Medulla oblongata (tissue), 1 donor: ENCODE measurements at regions not wholly inside any gene's neighbourhood (a gene's known extent, or its start where the extent isn't known, plus 50 kb on each side); places are given as distances from the start of the nearest gene placed in this dataset.
A peak's percentile ranks its signal among the peaks of the same experiment; 100 is the strongest.

Experiments used
- DNase-seq: peaks from one replicate; pipeline ENCODE4 v3.0.0-alpha.2; 2015; ENCODE audit errors: extremely low spot score

DNA sequence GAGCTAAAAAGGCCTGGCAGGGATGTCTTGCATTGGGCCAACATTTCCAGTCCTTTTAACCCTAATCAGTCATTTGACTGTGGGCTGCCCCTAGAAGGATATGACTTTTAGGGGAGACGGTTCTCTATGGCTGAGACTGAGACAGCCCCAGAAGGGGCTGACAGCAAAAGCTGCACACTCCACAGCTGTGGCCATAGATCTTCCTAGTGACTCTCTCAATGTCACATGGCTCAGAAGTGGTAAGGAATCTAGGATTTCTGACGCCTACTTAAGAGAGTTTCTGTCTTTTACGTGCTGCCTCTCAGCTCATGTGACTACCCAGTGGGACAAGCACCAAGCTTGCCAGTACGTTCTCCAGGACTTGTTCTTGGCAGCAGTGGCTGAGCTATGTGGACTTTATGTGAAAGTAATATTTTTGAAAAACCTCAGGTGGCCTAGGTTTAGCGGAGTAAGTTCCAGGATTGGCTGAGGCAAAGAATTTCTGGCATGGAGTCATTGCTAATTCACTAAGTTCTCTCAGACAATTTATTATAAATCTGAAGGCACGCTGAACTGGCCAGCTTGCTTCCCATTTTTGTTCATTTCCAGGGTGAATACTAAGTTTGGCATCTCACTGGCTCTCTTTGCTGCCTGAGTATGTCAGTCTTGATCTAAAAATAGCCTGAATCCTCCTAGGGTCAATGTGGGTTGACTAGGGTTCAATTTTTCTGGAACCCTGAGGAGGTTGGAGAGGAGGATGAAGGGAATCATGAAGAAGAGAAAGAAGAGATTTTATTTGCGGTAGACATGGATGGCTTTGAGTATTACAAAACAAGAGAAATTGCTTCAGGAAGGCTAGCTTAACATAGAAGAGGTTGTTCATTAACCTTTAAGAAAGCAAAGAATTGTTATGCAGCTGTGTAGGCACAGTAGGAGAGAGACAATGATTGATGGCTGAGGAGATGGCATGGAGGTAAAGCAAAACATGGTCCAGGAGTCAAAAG, 271.8 kb downstream of the AEBP2 start:
- peak; percentile 56 for DNase-seq

DNA sequence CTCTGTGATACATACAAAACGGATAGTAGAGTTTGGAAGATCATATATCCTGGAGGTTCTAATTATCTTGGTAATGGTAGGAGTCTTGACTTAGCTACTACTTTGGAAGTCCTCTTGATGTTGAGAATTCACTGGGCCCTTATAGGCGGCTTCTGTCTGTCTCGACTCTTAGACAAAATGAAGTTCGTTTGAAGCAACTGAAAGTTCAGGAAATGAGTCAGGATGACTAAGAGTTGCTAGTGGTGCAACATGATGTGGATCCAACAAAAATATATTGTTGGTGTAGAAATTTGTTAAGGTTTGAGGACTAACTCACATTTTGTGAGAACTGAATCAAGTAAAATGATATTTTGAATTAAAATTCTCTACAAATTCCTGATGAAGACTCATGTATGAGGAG, 272.7 kb downstream of the AEBP2 start:
- no peak for DNase-seq

DNA sequence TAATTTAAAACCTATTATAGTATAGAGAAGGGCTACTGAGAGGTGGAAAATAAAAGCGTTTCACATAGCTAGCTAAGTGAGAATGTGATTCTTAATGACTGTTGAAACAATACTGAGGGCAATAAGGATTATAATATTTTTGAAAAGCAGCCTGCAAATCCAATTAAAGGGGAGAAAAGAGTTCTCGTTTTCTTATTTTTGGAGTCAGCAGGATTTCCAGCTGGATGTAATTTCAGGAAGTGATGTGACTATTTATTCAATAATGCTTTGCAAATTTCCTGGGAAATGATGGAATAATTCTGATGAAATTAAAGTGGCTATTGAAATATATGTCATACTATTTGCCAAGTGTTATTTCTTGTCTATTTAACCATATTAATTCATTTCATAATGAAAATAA, 279.1 kb downstream of the AEBP2 start:
- no peak for DNase-seq

DNA sequence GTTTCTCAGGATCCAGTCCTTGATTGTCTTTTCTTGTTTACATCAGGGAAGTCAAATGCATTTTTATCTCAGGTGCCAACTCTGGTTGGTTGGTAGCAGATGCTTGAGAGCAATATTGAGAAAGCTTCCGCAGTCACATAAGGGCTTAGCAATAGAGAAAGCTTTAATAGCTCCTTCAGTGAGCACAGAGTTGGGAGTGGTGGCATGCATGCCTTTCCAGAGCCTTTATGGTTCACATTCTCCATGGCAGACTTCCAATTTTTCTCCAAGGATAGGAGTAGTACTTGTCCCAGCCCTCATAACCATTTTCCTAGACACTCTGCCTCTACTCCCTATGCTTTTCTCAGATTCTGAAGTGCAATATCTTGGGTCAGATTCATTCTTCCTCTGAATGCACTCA, 280.4 kb downstream of the AEBP2 start:
- DNase-seq: no peak

DNA sequence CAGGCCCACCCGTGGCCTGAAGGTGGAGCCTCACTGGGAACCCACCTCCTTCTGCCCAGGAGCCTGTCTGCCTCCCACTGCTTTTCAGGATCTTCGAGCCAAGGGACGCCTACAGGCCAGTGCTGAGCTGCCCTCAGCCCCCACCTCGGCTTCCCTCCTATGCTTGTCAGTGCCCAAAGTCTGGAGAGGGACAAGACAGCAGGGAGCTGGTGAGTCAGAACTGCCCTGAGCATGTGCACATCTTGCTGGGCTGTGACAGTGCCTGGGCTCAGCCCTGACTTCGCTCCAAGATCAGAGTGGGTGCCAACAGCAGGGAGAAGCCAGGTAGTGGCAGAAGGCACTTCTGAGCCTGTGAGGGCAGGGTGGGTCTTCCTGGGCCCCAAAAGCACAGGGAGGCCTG, 286.8 kb downstream of the AEBP2 start:
- no peak for DNase-seq

DNA sequence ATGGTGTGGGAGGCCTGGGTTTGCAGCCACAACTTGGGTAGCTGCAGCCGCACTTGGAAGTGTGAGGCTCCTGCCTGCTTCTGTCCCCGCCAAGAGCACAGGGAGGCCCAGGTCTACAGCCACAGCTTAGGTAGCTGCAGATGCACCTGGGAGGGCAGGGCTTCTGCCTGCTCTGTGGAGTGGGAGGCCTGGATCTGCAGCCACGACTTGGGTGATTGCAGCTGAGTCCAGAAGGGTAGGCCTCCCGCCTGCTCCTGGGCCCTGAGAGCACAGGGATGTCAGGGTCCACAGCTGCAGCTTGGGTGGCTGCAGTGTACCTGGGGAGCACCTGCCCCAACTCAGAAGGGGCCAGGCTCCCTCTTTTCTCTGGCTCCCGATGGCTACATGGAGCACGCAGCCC, 287.3 kb downstream of the AEBP2 start:
- no peak for DNase-seq

DNA sequence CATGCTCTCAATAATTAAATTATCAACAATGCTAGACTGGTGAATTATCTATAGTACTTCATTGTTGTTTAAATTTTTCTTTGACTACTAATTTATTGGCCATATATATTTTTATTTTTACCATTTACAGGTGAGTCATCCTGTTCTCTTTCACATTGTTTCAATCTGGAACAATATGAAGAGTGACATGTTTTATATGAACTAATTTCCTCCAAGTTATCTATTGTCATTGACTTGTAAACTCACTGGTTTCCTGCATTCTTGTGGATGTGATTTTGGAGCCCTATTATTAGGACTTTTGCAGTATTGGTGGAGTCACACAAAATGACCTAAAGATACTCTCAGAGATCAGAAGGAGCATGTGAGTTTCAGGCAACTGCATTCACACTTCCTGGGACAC, 297.7 kb downstream of the AEBP2 start:
- DNase-seq: no peak

DNA sequence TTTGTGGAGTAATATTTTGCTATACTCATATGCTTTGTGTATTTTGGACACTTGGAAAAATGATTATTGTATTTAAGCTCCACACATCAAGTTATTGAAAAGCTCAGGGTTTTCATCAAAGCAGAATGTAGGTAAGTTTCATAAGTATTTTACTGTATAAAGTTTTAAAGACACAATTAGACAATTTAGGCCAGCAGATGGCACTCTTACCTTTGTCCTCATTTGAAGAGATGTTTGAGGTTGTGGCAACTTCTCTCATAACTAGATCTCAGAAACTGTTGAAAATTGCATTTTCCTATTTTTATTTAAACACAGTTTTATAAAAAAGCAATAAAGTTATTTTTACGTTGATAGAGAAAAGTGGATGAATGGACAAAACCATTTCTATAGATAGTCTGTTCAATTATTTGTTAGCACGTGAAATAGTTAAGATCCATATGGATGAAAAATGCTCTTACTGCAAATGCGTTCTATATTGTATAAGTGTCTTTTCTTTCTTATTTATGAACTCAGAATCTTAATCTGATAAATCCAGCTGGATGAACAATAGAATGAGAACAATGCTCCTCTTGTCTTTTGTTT, 300.0 kb downstream of the AEBP2 start:
- peak; percentile 86 for DNase-seq

DNA sequence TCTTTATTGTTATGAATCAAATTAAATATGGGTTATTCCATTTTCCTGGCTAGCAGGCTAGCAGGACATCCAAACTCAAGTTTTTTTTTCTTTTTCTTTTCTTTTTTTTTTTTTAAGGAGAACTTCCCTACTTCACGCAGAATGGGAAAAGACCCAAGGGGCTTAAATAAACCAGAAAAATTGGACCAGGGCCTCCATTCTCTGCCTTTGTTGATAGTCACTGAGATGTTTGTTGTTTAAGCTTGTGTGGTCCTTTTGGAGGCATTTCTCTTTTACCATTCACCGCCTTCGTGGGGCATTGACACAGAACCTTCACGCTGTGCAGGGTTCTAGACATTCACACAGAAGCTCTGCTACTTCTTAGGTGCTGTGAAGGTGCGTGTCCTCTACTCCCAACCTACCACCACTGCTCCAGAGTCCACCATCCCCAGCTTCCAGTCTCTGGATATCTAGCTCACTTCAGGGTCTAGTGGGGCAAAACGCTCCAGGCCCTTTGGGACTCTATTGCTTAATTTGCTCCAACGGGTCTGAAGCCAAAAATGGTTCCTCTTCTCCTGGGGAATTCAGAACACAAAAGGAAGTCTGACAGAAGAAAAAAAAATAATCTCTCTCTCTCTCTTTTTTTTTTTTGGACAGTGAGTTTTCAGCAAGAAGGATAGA, 301.3 kb downstream of the AEBP2 start:
- no peak for DNase-seq

DNA sequence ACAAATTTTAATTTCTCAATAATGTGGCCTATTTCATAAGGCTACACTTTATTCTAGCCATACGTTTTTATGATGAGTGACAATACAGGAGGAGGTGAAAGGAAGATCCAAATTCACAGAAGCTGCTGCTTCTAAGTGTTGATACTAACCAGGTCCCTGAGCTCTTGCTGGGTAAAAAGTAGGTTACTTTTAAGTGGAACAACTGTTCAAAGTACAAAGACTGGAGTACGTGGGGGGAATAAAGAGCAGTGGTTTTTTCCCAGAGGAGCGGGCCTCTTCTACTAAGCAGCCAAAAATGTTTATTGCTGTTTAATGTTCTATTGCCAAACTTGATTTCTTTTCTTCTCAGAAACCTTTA, 301.8 kb downstream of the AEBP2 start:
- DNase-seq: peak; percentile 30

DNA sequence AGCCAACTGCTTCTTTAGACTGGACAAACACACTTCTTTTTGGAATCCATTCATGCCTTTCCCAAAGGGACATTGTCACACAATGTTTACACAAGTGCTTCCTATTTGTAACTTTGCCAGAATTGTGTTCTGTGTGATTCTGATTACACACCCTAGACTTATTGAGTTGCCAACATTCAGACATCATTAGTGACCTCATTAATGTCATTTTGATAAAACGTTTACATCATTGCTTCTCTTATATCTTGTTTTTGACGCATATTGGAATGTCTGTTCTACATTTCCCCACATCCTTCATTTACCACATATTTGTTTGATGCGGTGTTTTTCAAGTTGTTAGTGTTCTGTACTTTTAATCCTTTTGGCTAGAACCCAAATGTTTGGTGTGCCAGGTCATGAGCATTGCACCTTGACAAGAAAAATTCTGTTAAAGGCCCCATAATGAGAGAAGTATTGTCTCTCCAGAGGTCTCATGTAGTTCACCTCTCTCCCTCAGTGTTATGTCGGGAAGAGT, 305.5 kb downstream of the AEBP2 start:
- DNase-seq: peak; percentile 21

DNA sequence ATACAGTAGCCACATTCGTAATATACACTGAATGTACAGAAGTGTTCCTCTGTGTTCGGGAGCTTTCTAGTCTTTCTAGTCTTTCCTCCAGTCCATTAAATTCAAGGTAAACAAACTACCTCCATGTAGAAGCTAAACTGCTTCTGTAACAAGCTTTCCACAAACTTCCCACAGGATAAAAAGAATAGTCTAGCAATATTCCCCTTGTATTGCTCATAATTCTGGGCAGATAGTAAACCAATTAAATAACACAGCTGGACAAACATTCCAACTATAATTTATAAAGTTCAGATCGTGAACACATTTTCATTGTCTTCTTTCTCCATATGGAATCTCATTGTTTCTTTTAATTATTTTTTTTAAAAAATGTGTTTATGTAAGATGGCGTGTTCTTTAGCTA, 307.2 kb downstream of the AEBP2 start:
- DNase-seq: no peak

DNA sequence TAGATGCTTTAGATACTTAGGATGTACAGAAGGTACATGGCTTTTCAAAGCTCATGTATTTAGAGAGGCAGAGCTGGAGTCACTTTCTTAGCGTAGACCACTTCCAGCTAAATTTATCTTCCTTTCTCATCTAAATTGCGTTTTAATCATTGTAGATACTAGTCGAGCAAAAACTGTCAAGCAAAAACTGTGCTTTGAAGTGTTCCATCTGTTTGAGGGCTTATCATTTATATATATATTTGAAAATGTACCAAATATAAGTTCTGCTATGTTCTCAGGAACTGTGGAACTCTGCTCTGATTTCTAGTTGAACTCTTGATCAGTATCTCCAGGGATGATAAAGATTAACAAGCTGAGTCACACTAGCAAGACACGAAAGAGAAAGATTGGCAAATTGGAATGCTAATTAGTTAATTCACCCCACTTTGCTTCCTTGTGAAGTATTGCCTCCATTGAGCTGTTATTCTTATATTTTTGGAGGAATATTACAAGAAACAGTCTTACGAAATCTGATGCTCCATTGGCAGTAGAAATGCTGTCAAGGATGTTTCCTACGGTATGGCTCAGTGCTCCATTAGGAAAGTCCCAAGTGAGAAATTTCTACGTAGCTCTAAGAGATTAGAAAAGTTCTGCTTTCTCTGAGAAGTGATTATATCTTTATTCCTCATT, 310.7 kb downstream of the AEBP2 start:
- no peak for DNase-seq

DNA sequence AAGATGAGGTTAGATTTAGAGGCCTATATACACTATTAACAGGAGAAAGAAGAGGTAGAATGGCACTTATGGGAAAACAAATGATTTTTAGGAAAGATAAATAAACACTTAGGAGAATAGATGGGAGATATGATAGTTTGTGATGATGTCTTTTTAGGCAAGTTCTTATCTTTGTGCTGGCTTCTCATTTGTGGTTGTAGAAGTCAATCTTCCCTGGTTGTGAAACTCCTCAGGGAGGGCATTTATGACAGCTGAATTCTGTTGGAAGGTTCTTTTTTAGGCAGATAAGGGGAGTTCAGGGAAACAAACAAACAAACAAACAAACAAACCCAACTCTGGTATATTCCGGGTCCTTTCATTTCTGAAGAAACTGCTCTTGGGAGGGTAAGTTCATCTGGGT, 311.8 kb downstream of the AEBP2 start:
- no peak for DNase-seq

DNA sequence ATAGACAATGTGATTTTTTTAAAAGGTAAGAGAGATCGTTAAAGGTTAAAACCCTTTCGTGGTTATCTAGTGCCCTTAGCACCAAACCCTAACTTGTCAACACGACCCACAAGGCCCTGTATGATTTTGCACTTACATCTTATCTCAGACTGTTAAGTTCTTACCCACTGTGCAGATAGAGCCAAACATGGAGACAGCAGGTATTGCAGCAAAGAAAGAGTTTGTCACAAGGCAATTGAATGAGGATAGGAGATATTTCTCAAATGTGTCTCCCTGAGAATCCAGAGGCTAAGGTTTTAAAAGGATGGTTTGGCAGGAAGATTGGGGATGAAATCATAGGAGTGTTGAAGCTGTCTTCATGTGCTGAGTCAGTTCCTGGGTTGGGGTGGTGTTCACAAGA, 313.4 kb downstream of the AEBP2 start:
- DNase-seq: no peak

DNA sequence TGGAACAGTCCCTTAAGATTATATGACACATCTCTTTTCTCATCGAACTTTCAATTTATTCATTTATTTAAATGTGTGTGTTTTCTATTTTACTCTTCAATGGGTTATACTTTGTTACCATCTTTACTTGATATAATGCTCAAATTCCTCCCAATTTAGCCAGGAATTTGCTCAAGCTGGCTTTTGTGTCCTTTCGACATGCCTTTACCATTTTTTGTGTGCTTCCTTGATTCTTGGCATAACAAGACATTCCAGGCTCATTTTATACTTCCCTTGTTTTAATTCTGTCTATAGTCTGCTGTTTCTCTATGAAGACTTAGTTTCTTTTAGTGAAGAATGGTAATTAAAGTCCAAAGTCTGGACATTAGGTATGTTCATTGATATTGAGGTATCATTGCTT, 315.8 kb downstream of the AEBP2 start:
- no peak for DNase-seq

DNA sequence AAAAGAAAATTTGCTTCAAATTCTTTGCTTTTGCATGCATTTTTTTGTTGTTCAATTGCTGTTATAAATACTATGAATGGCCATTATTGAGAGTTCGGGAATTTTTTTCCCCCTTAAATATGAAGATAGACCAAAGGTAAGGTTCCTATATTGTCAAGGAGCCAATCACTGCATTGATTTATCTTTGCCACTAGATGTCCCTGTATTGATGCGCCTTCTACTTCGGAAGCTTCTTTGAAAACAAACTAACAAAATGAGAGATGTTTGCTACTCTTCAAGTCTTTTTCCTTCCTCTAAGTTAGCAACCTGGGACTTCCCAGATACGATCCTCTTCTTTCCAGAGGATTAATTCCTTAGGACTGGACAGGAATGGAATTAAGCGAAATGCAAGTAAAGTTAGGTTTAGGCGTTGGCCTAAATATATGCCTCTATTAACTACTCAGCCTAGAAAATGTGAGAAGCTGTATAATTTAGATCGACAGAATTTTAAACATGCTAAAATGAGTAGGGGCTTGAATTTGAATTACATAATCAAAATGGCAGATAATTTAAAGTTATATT, 318.1 kb downstream of the AEBP2 start:
- DNase-seq: peak; percentile 25

DNA sequence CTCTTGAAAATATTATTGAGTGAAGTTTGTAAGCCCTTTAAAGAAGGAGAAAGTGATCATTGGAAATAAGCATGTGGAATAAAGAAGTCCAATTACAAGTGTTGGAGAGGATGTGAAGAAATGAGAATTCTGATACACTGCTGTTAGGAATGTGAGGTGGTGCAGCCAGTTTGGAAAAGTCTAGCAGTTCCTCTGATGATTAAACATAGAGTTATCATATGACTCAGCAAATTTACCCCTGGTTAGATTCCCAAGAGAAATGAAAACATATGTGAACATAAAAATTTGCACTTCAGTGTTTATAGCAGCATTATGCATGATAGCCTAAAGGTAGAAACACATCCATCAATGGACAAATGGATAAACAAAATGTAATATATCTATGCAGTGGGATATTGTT, 319.9 kb downstream of the AEBP2 start:
- DNase-seq: no peak

DNA sequence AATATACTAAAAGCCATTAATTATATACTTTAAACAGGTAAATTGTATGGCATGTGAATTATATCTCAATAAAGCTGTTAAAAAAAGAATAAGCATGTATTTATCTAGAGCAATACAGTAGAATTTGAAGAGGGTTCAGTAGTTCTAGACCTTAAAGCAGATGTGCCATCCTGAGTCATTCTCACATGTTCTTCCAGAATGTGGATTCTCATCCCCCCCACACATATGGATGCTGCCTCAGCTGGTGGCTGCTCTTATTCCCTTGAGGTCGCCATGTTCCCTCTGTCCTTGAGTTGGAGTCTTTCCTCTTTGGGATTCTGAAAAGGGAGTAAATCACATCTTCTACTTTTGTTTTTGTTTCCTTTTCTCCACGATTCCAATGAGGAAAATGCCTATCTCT, 321.3 kb downstream of the AEBP2 start:
- DNase-seq: no peak

DNA sequence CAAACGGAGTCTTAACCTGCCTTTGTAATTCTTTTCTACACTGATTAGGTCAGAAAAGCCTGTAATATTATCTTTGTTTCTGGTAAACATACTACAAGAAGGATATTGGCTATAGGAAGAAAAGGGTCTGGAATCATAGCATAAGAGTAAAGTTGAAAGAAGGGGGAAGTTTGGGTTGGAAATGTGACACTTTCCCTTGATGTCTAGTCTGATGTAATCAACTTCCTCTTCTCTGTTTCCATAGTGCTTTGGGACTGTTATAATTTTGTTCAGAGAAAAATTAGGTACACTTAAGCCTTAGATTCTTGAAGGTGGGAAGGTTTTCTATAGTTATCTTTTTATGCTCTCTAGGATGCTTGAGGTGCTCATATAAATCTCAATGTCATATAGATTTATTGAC, 322.2 kb downstream of the AEBP2 start:
- peak; percentile 48 for DNase-seq

DNA sequence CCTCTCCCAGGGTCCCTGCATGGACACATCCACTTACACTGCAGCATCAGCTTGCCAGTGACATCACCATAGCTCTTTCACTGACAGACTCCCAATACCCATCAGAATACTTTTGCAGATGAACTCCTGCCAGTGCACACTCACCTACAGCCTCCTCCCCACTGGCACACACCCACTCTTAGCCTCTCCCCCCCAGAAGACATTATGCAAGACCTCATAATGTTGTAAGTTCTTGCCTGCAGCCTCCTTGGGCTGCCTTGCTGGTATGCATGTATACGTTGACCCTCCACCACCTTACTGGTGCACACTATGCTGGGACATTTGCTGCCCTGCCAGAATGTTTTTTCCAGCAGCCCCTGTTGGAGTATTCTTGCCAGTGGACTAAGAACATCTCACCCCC, 324.2 kb downstream of the AEBP2 start:
- DNase-seq: no peak

DNA sequence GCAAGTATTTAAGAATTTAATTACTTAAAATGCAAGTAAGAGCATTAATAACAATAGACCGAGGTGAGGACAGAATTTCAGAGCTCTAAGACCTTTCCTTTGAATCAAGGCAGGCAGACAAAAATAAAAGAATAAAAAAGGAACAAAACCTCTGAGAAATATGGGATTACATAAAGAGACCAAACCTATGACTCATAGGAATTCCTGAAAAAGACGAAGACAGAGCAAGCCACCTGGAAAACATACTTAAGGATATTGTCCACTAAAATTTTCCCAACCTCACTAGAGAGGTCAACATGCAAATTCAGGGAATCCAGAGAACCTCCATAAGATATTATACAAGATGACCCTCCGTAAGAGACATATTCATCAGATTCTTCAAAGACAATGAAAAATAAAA, 325.1 kb downstream of the AEBP2 start:
- DNase-seq: no peak
